Neutrophil (primary cell): ENCODE measurements at regions not wholly inside any gene's neighbourhood (a gene's known extent, or its start where the extent isn't known, plus 50 kb on each side); places are given as distances from the start of the nearest gene placed in this dataset.

Source experiments
- H3K27ac ChIP-seq: fragments of 200-600 bp; sonication (generic); 2 replicates; pipeline ENCODE4 v1.5.1; 2016; ENCODE audit warnings: mild to moderate bottlenecking, moderate library complexity
- H3K27me3 ChIP-seq: fragments of 200-600 bp; sonication (generic); 2 replicates; pipeline ENCODE4 v1.6.0; 2016; ENCODE audit warnings: mild to moderate bottlenecking
- H3K36me3 ChIP-seq: fragments of 200-600 bp; sonication (generic); 2 replicates; pipeline ENCODE4 v1.5.1; 2017
- H3K4me1 ChIP-seq, 2 experiments: fragments of 200-600 bp in 1 of 2; sonication (generic) in 1 of 2; 1 replicate in 1 of 2; 2 replicates in 1 of 2; pipeline versions ENCODE4 v1.5.1 to v1.6.1; 2013 to 2016; ENCODE audit warnings: low read depth in 1 of 2, low read length in 1 of 2, mild to moderate bottlenecking in 1 of 2, moderate library complexity in 1 of 2; ENCODE audit not compliant: control insufficient read depth in 1 of 2, insufficient read depth in 1 of 2
- H3K4me3 ChIP-seq, 2 experiments: fragments of 200-600 bp in 1 of 2; sonication (generic) in 1 of 2; 1 replicate in 1 of 2; 2 replicates in 1 of 2; pipeline ENCODE4 v1.5.1; 2013 to 2016; ENCODE audit warnings: low read depth in 1 of 2, low read length in 1 of 2, mild to moderate bottlenecking in 1 of 2, moderate library complexity in 1 of 2
- H3K9me3 ChIP-seq: fragments of 200-600 bp; sonication (generic); 2 replicates; pipeline ENCODE4 v1.5.1; 2016
- TF ChIP-seq, protein P1 (sequence below): fragments of 200-600 bp; sonication (generic); IDR thresholded peaks from 2 replicates; pipeline ENCODE4 v1.5.1; 2016; ENCODE audit warnings: antibody characterized with exemption

DNA sequence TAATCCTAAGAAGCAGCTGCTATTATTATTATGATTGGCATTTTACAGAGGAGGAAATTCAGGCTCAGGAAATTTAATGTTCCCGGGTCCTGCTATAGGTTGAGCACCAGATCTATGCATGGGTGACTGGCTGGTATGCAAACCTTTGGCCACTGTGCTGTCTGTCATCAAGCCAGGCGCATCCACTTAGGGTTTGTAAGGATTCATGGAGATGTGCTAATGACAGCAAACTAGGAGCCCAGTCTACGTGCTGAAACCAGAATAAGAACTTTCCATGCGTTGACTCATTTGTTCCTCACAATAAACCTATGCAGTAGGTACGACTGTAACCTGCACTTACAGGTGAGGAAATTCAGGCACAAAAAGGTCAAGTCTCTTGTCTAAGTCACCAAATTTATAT is 64.5 kb upstream of the ZMIZ1 start:
- H3K9me3 ChIP-seq = no peaks in the 10 kb centered on the region
- no peaks in the 10 kb centered on the region for H3K36me3 ChIP-seq
- TF ChIP-seq, protein P1, sequence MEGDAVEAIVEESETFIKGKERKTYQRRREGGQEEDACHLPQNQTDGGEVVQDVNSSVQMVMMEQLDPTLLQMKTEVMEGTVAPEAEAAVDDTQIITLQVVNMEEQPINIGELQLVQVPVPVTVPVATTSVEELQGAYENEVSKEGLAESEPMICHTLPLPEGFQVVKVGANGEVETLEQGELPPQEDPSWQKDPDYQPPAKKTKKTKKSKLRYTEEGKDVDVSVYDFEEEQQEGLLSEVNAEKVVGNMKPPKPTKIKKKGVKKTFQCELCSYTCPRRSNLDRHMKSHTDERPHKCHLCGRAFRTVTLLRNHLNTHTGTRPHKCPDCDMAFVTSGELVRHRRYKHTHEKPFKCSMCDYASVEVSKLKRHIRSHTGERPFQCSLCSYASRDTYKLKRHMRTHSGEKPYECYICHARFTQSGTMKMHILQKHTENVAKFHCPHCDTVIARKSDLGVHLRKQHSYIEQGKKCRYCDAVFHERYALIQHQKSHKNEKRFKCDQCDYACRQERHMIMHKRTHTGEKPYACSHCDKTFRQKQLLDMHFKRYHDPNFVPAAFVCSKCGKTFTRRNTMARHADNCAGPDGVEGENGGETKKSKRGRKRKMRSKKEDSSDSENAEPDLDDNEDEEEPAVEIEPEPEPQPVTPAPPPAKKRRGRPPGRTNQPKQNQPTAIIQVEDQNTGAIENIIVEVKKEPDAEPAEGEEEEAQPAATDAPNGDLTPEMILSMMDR = no peak
- H3K4me3 ChIP-seq = no peak overlapping the region
- no peak overlapping the region for H3K27ac ChIP-seq
- peaks cover 4% of the 10 kb centered on the region for H3K27me3 ChIP-seq
- H3K4me1 ChIP-seq = no peaks in the 10 kb centered on the region

DNA sequence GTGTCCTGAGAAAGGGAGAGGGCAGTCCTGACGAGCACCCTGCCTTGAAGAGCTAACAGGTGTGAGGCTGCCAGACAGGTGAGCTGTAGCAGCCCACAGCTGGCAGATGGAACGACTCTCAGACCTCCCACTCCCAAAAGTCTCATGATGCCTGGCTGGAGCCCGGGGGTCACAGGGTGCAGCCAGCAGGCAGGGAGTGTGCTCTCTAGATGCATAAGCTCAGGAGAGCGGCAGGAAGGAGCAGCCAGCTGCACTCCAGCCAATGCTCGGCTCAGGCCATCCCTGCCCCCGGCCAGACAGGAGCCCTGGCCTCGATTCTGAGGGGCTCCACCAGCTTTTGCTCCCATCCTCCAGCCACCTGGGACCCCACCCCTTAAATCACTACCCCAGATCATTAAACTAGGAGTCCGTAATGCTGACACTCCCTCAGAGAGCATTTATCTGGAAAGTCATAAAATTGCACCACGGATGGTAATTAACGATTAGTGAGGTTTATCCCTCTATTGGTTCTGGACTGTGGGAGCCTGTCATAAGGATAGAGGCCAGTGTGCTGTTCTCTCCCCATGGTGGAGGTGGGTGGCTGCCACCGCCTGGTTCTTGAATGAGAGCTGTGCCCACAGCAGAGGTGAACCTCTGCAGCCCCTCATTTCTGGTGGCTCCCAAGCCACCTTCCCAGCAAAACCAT is 63.5 kb upstream of the ZMIZ1 start:
- H3K36me3 ChIP-seq = no peaks in the 10 kb centered on the region
- peaks cover 4% of the 10 kb centered on the region for H3K27me3 ChIP-seq
- no peak overlapping the region for H3K27ac ChIP-seq
- TF ChIP-seq, protein P1 = no peak
- no peaks in the 10 kb centered on the region for H3K9me3 ChIP-seq
- H3K4me3 ChIP-seq = no peak overlapping the region
- H3K4me1 ChIP-seq = no peaks in the 10 kb centered on the region

DNA sequence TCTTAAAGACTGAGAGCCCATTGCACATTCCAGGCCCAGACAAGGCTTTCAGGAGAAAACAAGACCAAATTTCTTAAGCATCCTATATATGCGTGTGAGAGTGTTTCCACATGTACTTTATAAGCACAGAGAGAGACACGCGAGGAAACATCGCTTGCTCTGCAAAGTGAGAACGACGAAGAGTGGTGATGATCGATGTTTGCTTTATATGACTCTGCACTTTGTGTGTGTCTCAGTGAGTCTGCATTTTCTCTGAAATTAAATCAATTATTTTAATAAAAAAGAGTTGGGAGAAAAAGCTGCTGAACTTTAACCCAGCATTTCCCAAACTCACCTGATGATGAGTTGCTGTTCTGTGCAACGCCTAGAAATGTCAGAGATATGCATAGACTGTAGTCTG is 61.7 kb upstream of the ZMIZ1 start:
- TF ChIP-seq, protein P1 = no peak
- no peak overlapping the region for H3K4me3 ChIP-seq
- H3K27ac ChIP-seq = no peak overlapping the region
- H3K27me3 ChIP-seq = no peaks in the 10 kb centered on the region
- no peaks in the 10 kb centered on the region for H3K9me3 ChIP-seq
- H3K36me3 ChIP-seq = no peaks in the 10 kb centered on the region
- no peaks in the 10 kb centered on the region for H3K4me1 ChIP-seq

DNA sequence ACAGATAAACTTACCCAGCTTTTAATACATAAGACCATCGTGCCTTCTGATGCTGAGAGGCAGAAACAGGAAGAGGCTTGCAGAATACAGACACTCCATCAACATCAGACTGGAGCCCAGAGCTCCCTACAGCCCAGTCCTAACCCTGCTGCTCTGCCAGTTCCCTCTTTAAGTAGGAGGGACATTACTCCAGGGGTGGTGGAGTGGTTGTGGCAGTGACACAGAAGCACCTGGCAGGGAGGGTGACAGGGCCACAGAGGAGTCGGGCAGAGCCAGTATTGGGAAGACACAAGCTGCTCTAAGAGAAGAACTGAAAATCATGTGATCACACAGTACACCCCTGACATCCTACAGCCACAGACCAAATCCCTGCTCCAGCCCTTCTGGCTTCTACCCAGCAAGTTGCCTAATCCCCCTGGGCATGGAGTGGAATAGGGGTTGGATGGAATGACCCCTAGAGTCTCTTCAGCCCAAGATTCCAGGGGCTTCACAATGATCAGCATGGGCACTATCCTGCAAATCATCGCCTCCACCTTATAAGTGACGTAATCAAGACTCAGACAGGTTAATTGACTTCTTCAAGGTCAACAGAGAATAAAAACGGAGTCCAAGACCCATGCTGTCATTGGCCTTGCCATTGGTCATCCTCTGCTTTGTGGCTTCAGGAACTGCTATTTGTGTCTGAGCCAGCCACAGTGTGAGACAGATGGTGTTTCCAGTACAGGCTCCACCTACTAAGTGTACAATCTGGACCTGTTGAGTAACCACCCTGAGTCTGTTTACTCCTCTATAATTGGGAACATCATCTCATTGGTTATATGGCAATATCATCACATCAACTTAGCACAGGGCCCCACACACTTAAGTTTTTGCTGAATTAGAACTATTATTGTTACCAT is 61.1 kb upstream of the ZMIZ1 start:
- TF ChIP-seq, protein P1 = no peak
- Histone ChIP-seq H3K27me3 (no peaks in the 10 kb centered on the region), H3K4me1 (no peaks in the 10 kb centered on the region), H3K9me3 (no peaks in the 10 kb centered on the region), H3K36me3 (no peaks in the 10 kb centered on the region), H3K4me3 (no peak overlapping the region), H3K27ac (no peak overlapping the region)

DNA sequence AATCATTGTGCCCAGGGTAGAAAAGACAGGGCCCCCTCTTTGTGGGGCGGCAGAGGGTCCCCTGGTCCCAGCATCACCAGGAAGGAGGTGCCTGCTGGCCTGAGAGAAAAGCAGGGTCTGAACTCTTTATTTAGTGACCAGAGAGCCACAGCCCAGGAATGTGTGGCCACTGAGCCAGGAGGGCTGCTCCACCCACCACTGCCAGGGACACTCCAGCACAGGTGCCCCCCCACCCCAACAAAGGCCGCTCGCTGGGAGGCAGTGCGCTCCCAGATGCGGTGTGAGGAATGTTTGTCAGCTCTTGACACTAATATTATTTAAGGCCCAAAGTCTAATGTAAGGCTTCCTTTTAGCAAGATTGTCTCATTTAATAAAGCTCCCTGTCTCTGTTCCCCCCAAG is 59.6 kb upstream of the ZMIZ1 start:
- Histone ChIP-seq H3K36me3 (no peaks in the 10 kb centered on the region), H3K4me3 (no peak overlapping the region), H3K27me3 (no peaks in the 10 kb centered on the region), H3K4me1 (no peaks in the 10 kb centered on the region), H3K27ac (no peak overlapping the region), H3K9me3 (no peaks in the 10 kb centered on the region)
- TF ChIP-seq, protein P1 = no peak
